ENCODE measurements at regions not wholly inside any gene's neighbourhood (a gene's known extent, or its start where the extent isn't known, plus 50 kb on each side); places are given as distances from the start of the nearest gene placed in this dataset.

DNA sequence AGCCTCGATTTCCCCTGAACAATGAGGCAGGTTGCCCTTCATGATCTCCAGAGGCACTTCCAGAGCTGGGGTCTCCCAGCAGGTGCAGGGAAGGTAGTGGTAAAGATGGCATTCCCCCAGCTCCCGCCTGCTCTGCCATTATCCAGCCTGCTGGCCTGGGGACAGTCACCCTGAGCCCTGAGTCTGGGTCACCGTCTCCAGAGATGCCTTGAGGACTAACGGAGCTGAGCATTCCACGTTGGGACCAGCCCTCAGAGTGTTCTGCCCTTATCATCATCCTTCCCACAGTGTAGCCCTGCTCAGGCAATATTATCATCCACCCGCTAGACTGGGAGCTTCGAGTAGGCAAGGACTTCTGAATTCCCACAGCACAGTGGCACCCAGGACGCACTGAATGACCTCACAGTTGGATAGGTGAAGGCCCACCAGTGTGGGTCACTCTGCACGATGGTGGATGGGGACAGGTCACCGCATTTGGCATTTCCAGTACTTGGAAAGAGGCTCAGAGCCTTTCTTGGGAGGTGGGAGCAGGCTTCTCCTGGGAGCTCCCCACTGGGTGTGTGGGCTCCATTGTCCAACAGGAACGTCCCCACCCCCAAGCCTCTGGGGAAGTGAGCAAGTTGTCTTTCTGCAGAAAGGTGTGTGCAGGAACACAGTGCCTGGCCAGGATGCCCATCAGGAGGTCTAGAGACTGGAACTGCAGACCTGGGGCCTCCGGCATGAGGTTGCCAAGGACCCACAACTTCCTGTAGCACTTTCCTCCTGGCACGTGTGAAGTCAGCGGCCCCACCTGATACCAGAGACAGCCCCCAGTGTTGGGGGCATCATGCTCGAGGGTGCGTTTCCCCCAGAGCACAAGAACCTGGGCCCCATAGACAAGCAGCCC lies 51.4 kb upstream of the WNT7B start:
- H3K36me3 ChIP-seq (ENCODE audit: insufficient read depth) = no peaks in the 10 kb centered on the region
- no peaks in the 10 kb centered on the region; the same call in 2 of the 3 replicates for H3K9me3 Mint-ChIP-seq
- peaks cover 47% of the 10 kb centered on the region for H3K27me3 Mint-ChIP-seq (ENCODE audit: insufficient read depth, low read depth, poor library complexity)
- no peaks in the 10 kb centered on the region for H3K36me3 Mint-ChIP-seq (ENCODE audit: low read depth)
- H3K9me2 ChIP-seq (ENCODE audit: insufficient read depth) = no peaks in the 10 kb centered on the region
- H3K27me3 ChIP-seq (ENCODE audit: insufficient read depth) = peaks cover 38% of the 10 kb centered on the region
- peaks cover 6% of the 10 kb centered on the region; the same call in 1 of the 2 replicates for H3F3A ChIP-seq (replicated peaks; ENCODE audit: low read depth)
- no peak overlapping the region for H3K4me2 ChIP-seq
- H3K4me3 Mint-ChIP-seq = peak overlapping the region; percentile 60
- H2AFZ ChIP-seq = peak overlapping the region; percentile 81; the same call in 1 of the 2 replicates
- no peak for DNase-seq (ENCODE audit: low spot score)
- H3K4me3 ChIP-seq = peak overlapping the region; percentile 57; the same call in 1 of the 2 replicates
- no peaks in the 10 kb centered on the region for H3K79me2 ChIP-seq (replicated peaks; ENCODE audit: insufficient read depth)
- peaks cover 26% of the 10 kb centered on the region for H3K4me1 ChIP-seq (ENCODE audit: insufficient read depth)
- H3K27ac ChIP-seq (ENCODE audit: low read depth) = no peak overlapping the region
- no peaks in the 10 kb centered on the region for H4K20me1 ChIP-seq (replicated peaks; ENCODE audit: insufficient read depth)
- no peak overlapping the region for H3K27ac Mint-ChIP-seq
- TF ChIP-seq ZNF114 (CRISPR knock-in tag; IDR thresholded peaks at IDR 0.05) (no peak), JUNB (IDR thresholded peaks at IDR 0.05; ENCODE audit: unreplicated experiment) (no peak), CREB1 (CRISPR knock-in tag; IDR thresholded peaks at IDR 0.05; ENCODE audit: low read depth) (no peak), EZH2phosphoT487 (IDR thresholded peaks at IDR 0.05; ENCODE audit: unreplicated experiment) (no peak), NANOG (IDR thresholded peaks at IDR 0.05; ENCODE audit: borderline replicate concordance) (no peak), EZH2 (IDR thresholded peaks at IDR 0.05; ENCODE audit: low read depth, unreplicated experiment) (no peak), STAT1 (IDR thresholded peaks at IDR 0.05; ENCODE audit: unreplicated experiment) (no peak), POLR2AphosphoS5 (IDR thresholded peaks at IDR 0.05; ENCODE audit: low read depth) (no peak), ZNF331 (CRISPR knock-in tag; IDR thresholded peaks at IDR 0.05; ENCODE audit: low read depth) (no peak)
- TF ChIP-seq, protein P1, sequence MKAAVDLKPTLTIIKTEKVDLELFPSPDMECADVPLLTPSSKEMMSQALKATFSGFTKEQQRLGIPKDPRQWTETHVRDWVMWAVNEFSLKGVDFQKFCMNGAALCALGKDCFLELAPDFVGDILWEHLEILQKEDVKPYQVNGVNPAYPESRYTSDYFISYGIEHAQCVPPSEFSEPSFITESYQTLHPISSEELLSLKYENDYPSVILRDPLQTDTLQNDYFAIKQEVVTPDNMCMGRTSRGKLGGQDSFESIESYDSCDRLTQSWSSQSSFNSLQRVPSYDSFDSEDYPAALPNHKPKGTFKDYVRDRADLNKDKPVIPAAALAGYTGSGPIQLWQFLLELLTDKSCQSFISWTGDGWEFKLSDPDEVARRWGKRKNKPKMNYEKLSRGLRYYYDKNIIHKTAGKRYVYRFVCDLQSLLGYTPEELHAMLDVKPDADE (IDR thresholded peaks at IDR 0.05) = no peak
- TF ChIP-seq, protein P2, sequence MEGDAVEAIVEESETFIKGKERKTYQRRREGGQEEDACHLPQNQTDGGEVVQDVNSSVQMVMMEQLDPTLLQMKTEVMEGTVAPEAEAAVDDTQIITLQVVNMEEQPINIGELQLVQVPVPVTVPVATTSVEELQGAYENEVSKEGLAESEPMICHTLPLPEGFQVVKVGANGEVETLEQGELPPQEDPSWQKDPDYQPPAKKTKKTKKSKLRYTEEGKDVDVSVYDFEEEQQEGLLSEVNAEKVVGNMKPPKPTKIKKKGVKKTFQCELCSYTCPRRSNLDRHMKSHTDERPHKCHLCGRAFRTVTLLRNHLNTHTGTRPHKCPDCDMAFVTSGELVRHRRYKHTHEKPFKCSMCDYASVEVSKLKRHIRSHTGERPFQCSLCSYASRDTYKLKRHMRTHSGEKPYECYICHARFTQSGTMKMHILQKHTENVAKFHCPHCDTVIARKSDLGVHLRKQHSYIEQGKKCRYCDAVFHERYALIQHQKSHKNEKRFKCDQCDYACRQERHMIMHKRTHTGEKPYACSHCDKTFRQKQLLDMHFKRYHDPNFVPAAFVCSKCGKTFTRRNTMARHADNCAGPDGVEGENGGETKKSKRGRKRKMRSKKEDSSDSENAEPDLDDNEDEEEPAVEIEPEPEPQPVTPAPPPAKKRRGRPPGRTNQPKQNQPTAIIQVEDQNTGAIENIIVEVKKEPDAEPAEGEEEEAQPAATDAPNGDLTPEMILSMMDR (conservative IDR thresholded peaks at IDR 0.05; ENCODE audit: low read depth in 2 of 2) = no peak
- TF ChIP-seq, protein P3, sequence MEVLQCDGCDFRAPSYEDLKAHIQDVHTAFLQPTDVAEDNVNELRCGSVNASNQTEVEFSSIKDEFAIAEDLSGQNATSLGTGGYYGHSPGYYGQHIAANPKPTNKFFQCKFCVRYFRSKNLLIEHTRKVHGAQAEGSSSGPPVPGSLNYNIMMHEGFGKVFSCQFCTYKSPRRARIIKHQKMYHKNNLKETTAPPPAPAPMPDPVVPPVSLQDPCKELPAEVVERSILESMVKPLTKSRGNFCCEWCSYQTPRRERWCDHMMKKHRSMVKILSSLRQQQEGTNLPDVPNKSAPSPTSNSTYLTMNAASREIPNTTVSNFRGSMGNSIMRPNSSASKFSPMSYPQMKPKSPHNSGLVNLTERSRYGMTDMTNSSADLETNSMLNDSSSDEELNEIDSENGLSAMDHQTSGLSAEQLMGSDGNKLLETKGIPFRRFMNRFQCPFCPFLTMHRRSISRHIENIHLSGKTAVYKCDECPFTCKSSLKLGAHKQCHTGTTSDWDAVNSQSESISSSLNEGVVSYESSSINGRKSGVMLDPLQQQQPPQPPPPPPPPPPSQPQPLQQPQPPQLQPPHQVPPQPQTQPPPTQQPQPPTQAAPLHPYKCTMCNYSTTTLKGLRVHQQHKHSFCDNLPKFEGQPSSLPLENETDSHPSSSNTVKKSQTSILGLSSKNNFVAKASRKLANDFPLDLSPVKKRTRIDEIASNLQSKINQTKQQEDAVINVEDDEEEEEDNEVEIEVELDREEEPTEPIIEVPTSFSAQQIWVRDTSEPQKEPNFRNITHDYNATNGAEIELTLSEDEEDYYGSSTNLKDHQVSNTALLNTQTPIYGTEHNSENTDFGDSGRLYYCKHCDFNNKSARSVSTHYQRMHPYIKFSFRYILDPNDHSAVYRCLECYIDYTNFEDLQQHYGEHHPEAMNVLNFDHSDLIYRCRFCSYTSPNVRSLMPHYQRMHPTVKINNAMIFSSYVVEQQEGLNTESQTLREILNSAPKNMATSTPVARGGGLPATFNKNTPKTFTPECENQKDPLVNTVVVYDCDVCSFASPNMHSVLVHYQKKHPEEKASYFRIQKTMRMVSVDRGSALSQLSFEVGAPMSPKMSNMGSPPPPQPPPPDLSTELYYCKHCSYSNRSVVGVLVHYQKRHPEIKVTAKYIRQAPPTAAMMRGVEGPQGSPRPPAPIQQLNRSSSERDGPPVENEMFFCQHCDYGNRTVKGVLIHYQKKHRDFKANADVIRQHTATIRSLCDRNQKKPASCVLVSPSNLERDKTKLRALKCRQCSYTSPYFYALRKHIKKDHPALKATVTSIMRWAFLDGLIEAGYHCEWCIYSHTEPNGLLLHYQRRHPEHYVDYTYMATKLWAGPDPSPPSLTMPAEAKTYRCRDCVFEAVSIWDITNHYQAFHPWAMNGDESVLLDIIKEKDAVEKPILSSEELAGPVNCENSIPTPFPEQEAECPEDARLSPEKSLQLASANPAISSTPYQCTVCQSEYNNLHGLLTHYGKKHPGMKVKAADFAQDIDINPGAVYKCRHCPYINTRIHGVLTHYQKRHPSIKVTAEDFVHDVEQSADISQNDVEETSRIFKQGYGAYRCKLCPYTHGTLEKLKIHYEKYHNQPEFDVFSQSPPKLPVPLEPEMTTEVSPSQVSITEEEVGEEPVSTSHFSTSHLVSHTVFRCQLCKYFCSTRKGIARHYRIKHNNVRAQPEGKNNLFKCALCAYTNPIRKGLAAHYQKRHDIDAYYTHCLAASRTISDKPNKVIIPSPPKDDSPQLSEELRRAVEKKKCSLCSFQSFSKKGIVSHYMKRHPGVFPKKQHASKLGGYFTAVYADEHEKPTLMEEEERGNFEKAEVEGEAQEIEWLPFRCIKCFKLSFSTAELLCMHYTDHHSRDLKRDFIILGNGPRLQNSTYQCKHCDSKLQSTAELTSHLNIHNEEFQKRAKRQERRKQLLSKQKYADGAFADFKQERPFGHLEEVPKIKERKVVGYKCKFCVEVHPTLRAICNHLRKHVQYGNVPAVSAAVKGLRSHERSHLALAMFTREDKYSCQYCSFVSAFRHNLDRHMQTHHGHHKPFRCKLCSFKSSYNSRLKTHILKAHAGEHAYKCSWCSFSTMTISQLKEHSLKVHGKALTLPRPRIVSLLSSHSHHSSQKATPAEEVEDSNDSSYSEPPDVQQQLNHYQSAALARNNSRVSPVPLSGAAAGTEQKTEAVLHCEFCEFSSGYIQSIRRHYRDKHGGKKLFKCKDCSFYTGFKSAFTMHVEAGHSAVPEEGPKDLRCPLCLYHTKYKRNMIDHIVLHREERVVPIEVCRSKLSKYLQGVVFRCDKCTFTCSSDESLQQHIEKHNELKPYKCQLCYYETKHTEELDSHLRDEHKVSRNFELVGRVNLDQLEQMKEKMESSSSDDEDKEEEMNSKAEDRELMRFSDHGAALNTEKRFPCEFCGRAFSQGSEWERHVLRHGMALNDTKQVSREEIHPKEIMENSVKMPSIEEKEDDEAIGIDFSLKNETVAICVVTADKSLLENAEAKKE (CRISPR knock-in tag; IDR thresholded peaks at IDR 0.05) = no peak
- TF ChIP-seq, protein P4, sequence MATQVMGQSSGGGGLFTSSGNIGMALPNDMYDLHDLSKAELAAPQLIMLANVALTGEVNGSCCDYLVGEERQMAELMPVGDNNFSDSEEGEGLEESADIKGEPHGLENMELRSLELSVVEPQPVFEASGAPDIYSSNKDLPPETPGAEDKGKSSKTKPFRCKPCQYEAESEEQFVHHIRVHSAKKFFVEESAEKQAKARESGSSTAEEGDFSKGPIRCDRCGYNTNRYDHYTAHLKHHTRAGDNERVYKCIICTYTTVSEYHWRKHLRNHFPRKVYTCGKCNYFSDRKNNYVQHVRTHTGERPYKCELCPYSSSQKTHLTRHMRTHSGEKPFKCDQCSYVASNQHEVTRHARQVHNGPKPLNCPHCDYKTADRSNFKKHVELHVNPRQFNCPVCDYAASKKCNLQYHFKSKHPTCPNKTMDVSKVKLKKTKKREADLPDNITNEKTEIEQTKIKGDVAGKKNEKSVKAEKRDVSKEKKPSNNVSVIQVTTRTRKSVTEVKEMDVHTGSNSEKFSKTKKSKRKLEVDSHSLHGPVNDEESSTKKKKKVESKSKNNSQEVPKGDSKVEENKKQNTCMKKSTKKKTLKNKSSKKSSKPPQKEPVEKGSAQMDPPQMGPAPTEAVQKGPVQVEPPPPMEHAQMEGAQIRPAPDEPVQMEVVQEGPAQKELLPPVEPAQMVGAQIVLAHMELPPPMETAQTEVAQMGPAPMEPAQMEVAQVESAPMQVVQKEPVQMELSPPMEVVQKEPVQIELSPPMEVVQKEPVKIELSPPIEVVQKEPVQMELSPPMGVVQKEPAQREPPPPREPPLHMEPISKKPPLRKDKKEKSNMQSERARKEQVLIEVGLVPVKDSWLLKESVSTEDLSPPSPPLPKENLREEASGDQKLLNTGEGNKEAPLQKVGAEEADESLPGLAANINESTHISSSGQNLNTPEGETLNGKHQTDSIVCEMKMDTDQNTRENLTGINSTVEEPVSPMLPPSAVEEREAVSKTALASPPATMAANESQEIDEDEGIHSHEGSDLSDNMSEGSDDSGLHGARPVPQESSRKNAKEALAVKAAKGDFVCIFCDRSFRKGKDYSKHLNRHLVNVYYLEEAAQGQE (IDR thresholded peaks at IDR 0.05; ENCODE audit: unreplicated experiment) = no peak
- no peak for ATAC-seq
- peaks cover 31% of the 10 kb centered on the region for H3K4me1 Mint-ChIP-seq

All from GM23338 (cell line).